ENCODE measurements at regions not wholly inside any gene's neighbourhood (a gene's known extent, or its start where the extent isn't known, plus 50 kb on each side); places are given as distances from the start of the nearest gene placed in this dataset.

DNA sequence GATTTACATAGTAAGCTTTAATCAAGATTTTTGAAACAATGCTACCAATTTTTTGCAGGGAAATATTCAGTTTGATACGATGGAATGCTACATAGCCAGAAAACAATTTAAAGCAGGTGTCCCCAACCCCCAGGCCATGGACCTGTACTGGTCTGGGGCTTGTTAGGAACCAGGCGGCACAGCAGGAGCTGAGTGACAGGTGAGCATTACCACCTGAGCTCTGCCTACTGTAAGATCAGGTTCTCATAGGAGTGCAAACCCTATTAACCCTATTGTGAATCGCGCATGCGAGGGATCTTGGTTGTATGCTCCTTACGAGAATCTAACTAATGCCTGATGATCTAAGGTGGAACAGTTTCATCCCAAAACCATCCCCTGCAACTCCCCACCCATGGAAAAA lies 322.6 kb upstream of the NECTIN3 start:
- TF ChIP-seq, protein P1, sequence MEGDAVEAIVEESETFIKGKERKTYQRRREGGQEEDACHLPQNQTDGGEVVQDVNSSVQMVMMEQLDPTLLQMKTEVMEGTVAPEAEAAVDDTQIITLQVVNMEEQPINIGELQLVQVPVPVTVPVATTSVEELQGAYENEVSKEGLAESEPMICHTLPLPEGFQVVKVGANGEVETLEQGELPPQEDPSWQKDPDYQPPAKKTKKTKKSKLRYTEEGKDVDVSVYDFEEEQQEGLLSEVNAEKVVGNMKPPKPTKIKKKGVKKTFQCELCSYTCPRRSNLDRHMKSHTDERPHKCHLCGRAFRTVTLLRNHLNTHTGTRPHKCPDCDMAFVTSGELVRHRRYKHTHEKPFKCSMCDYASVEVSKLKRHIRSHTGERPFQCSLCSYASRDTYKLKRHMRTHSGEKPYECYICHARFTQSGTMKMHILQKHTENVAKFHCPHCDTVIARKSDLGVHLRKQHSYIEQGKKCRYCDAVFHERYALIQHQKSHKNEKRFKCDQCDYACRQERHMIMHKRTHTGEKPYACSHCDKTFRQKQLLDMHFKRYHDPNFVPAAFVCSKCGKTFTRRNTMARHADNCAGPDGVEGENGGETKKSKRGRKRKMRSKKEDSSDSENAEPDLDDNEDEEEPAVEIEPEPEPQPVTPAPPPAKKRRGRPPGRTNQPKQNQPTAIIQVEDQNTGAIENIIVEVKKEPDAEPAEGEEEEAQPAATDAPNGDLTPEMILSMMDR (IDR thresholded peaks at IDR 0.05; ENCODE audit: insufficient read depth, low read length): no peak
- no peak for TF ChIP-seq POLR2AphosphoS5 (IDR thresholded peaks at IDR 0.05; ENCODE audit: low read depth)
